ENCODE measurements at regions not wholly inside any gene's neighbourhood (a gene's known extent, or its start where the extent isn't known, plus 50 kb on each side); places are given as distances from the start of the nearest gene placed in this dataset.
"Not testable (repeated sequence)": the region's sequence is repeated elsewhere in the genome, so short reads cannot be mapped to it uniquely, and the experiment has no call there.

GRCh38 chr1:8144323-8144722 is 118.2 kb upstream of the ERRFI1 start:
- DNase-seq (ENCODE audit: low read depth in 3 of 3), result no peak

GRCh38 chr1:8142955-8143629 is 117.0 kb upstream of the ERRFI1 start:
- DNase-seq (ENCODE audit: low read depth in 3 of 3), result no peak

GRCh38 chr1:8139941-8140340 is 113.8 kb upstream of the ERRFI1 start:
- no peak for DNase-seq (ENCODE audit: low read depth in 3 of 3)

GRCh38 chr1:8139383-8139782 is 113.3 kb upstream of the ERRFI1 start:
- no peak for DNase-seq (ENCODE audit: low read depth in 3 of 3)

- no peak for DNase-seq (ENCODE audit: low read depth in 3 of 3)
These were observed 112.6 kb upstream of the ERRFI1 start for GRCh38 chr1:8138673-8139072.

GRCh38 chr1:8137481-8138244 is 111.6 kb upstream of the ERRFI1 start:
- DNase-seq (ENCODE audit: low read depth in 3 of 3), result no peak

- DNase-seq (ENCODE audit: low read depth in 3 of 3), result no peak
These were observed 110.7 kb upstream of the ERRFI1 start for GRCh38 chr1:8136766-8137165.

- DNase-seq (ENCODE audit: low read depth in 3 of 3), result no peak
These were observed 109.1 kb upstream of the ERRFI1 start for GRCh38 chr1:8135250-8135649.

- DNase-seq (ENCODE audit: low read depth in 3 of 3), result no peak
These were observed 108.6 kb upstream of the ERRFI1 start for GRCh38 chr1:8134546-8135235.

- no peak for DNase-seq (ENCODE audit: low read depth in 3 of 3)
These were observed 107.7 kb upstream of the ERRFI1 start for GRCh38 chr1:8133657-8134430.

GRCh38 chr1:8133190-8133589 is 107.1 kb upstream of the ERRFI1 start:
- no peak for DNase-seq (ENCODE audit: low read depth in 3 of 3)

- DNase-seq (ENCODE audit: low read depth in 3 of 3), result no peak
These were observed 101.1 kb upstream of the ERRFI1 start for GRCh38 chr1:8127171-8127641.

GRCh38 chr1:8122477-8123407 is 96.6 kb upstream of the ERRFI1 start:
- DNase-seq (ENCODE audit: low read depth in 3 of 3), result no peak

GRCh38 chr1:8122160-8122476 is 96.0 kb upstream of the ERRFI1 start:
- DNase-seq (ENCODE audit: low read depth in 3 of 3), result no peak

- DNase-seq (ENCODE audit: low read depth in 3 of 3), result no peak
These were observed 95.4 kb upstream of the ERRFI1 start for GRCh38 chr1:8121261-8122159.

- DNase-seq (ENCODE audit: low read depth in 3 of 3), result no peak
These were observed 94.7 kb upstream of the ERRFI1 start for GRCh38 chr1:8120693-8121260.

GRCh38 chr1:8118736-8119135 is 92.6 kb upstream of the ERRFI1 start:
- not testable (repeated sequence) for DNase-seq (ENCODE audit: low read depth in 3 of 3)

- no peak for DNase-seq (ENCODE audit: low read depth in 3 of 3)
These were observed 91.9 kb upstream of the ERRFI1 start for GRCh38 chr1:8118031-8118451.

GRCh38 chr1:8116894-8117264 is 90.8 kb upstream of the ERRFI1 start:
- no peak for DNase-seq (ENCODE audit: low read depth in 3 of 3)

- no peak for DNase-seq (ENCODE audit: low read depth in 3 of 3)
These were observed 89.7 kb upstream of the ERRFI1 start for GRCh38 chr1:8115769-8116167.

All from stimulated activated CD4-positive, alpha-beta T cell treated with anti-CD3 and anti-CD28 coated beads, TNF-alpha, amount 100 ng/mL, for 24 hours (primary cell).